ENCODE measurements at regions not wholly inside any gene's neighbourhood (a gene's known extent, or its start where the extent isn't known, plus 50 kb on each side); places are given as distances from the start of the nearest gene placed in this dataset.

- TF ChIP-seq GATA2 (IDR thresholded peaks at IDR 0.05; ENCODE audit: low read depth, low read length) (no peak), GATA3 (IDR thresholded peaks at IDR 0.05; ENCODE audit: low read depth, low read length) (no peak)
Measured at GRCh38 chr12:78721906-78722305, 142.7 kb upstream of the SYT1 start.
